ENCODE measurements at regions not wholly inside any gene's neighbourhood (a gene's known extent, or its start where the extent isn't known, plus 50 kb on each side); places are given as distances from the start of the nearest gene placed in this dataset.

DNA sequence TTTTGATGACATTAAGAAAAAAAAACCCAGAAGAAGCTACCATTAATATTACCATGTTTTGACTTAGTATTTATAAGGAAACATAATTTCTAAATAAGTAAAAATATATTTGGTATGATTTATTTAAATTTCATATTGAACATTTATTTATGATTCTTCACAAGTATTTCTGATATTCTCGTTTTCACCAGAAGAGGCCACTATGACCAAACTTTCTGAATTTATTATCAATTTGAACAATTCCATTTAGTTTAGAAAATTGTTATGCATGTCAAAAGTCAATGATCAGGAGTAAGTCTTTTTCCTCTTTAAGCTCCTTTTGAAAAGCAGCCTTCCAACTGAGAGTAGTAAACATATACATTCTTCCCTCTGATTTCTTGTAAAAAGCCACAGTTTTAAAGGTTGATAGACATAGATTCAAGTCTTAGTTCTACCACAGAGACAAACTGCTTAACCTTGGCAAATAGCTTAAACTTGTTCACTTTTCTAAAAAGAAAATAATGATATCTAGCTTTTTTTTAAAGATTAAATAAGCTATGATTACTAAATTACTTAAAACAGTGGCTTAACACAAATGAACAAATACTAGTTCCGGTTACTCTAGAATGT lies 329.9 kb downstream of the TRIB2 start:
- TF ChIP-seq, protein P1, sequence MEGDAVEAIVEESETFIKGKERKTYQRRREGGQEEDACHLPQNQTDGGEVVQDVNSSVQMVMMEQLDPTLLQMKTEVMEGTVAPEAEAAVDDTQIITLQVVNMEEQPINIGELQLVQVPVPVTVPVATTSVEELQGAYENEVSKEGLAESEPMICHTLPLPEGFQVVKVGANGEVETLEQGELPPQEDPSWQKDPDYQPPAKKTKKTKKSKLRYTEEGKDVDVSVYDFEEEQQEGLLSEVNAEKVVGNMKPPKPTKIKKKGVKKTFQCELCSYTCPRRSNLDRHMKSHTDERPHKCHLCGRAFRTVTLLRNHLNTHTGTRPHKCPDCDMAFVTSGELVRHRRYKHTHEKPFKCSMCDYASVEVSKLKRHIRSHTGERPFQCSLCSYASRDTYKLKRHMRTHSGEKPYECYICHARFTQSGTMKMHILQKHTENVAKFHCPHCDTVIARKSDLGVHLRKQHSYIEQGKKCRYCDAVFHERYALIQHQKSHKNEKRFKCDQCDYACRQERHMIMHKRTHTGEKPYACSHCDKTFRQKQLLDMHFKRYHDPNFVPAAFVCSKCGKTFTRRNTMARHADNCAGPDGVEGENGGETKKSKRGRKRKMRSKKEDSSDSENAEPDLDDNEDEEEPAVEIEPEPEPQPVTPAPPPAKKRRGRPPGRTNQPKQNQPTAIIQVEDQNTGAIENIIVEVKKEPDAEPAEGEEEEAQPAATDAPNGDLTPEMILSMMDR (IDR thresholded peaks at IDR 0.05) = peak; percentile 43
- TF ChIP-seq EZH2 (IDR thresholded peaks at IDR 0.05; ENCODE audit: borderline replicate concordance, insufficient read depth, low read depth, low read length, poor library complexity, severe bottlenecking) = no peak

Measured in B cell (primary cell).